Mammary epithelial cell (primary cell): ENCODE measurements at regions not wholly inside any gene's neighbourhood (a gene's known extent, or its start where the extent isn't known, plus 50 kb on each side); places are given as distances from the start of the nearest gene placed in this dataset.

Experiments
- EZH2 ChIP-seq: IDR thresholded peaks from 2 replicates; pipeline ENCODE4 v1.6.1; 2012; ENCODE audit warnings: low read length, inconsistent platforms, borderline replicate concordance
- TF ChIP-seq, protein P1 (sequence below), 2 donors: IDR thresholded peaks in 1 of 2; conservative IDR thresholded peaks in 1 of 2; 2 replicates each; pipeline ENCODE4 v1.5.1; 2011 to 2012; ENCODE audit warnings: inconsistent platforms in 2 of 2, low read length in 2 of 2, mild to moderate bottlenecking in 2 of 2, control low read depth in 1 of 2, low read depth in 1 of 2; ENCODE audit not compliant: insufficient read depth in 1 of 2; ENCODE audit errors: extremely low read depth in 1 of 2

DNA sequence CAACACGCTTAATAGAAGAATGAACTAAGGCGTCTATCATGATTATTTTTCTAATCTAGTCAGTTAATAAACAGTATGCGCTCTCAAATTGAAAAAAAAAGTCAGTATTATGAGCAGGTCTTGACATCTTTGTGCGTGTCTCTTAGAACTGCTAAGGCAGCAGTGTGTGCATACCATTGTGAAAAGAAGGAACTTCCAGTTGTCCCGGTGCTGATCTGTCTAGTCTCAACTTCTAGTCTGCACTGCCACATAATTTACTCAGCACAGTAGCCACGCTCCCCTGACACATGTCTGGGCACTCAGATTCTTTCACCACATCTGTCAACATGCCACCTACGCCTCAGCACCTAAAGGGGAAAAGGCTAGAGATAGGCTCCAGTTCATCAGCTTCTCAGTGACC, 61.1 kb upstream of the SPDEF start:
- TF ChIP-seq, protein P1, sequence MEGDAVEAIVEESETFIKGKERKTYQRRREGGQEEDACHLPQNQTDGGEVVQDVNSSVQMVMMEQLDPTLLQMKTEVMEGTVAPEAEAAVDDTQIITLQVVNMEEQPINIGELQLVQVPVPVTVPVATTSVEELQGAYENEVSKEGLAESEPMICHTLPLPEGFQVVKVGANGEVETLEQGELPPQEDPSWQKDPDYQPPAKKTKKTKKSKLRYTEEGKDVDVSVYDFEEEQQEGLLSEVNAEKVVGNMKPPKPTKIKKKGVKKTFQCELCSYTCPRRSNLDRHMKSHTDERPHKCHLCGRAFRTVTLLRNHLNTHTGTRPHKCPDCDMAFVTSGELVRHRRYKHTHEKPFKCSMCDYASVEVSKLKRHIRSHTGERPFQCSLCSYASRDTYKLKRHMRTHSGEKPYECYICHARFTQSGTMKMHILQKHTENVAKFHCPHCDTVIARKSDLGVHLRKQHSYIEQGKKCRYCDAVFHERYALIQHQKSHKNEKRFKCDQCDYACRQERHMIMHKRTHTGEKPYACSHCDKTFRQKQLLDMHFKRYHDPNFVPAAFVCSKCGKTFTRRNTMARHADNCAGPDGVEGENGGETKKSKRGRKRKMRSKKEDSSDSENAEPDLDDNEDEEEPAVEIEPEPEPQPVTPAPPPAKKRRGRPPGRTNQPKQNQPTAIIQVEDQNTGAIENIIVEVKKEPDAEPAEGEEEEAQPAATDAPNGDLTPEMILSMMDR (conservative IDR thresholded peaks at IDR 0.05 in 1 of 2, IDR thresholded peaks at IDR 0.05 in 1 of 2; ENCODE audit: extremely low read depth in 1 of 2, insufficient read depth in 1 of 2, low read depth in 1 of 2, low read length in 2 of 2) = no peak
- TF ChIP-seq EZH2 = no peak
